ENCODE measurements at regions not wholly inside any gene's neighbourhood (a gene's known extent, or its start where the extent isn't known, plus 50 kb on each side); places are given as distances from the start of the nearest gene placed in this dataset.

DNA sequence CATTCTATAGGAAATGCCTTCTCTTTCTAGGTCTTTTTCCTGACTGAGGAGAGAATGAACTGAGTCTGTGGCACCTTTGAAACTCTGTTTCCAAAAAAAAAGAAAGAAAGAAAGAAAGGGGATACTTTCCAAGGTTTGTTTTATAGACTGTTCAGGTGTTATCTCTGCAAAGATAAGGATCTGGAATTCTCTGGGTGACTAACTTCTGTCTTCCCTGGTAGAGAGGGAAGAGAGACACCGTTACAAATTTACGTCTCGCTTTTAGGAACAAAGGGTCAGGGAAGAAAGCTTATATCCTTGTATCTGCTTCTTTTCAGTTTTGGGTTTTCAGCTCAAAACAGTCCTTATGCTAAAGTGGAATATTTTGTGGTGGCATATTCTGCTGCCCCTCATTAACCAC, 314.1 kb downstream of the RAPGEF2 start:
- TF ChIP-seq, protein P1, sequence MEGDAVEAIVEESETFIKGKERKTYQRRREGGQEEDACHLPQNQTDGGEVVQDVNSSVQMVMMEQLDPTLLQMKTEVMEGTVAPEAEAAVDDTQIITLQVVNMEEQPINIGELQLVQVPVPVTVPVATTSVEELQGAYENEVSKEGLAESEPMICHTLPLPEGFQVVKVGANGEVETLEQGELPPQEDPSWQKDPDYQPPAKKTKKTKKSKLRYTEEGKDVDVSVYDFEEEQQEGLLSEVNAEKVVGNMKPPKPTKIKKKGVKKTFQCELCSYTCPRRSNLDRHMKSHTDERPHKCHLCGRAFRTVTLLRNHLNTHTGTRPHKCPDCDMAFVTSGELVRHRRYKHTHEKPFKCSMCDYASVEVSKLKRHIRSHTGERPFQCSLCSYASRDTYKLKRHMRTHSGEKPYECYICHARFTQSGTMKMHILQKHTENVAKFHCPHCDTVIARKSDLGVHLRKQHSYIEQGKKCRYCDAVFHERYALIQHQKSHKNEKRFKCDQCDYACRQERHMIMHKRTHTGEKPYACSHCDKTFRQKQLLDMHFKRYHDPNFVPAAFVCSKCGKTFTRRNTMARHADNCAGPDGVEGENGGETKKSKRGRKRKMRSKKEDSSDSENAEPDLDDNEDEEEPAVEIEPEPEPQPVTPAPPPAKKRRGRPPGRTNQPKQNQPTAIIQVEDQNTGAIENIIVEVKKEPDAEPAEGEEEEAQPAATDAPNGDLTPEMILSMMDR (IDR thresholded peaks at IDR 0.05) = no peak
- no peak for TF ChIP-seq POLR2A (IDR thresholded peaks at IDR 0.05)
